Lung (tissue), 11 donors: ENCODE measurements at regions not wholly inside any gene's neighbourhood (a gene's known extent, or its start where the extent isn't known, plus 50 kb on each side); places are given as distances from the start of the nearest gene placed in this dataset.

Experiments used
- ATAC-seq: fragments of 200-7000 bp; cut with Tn5 transposase; one replicate; pipeline ENCODE4 v1.9.1; 2020; ENCODE audit warnings: moderate number of reproducible peaks; ENCODE audit not compliant: insufficient read depth, low FRiP score
- DNase-seq, 3 donors: peaks; one replicate each; pipeline ENCODE4 v3.0.0-alpha.2; 2013 to 2017
- H3K27ac ChIP-seq, 2 donors: one replicate each; pipeline ENCODE4 v1.5.1; 2013; ENCODE audit warnings: mild to moderate bottlenecking in 2 of 2, moderate library complexity in 2 of 2, control low read depth in 1 of 2, inconsistent platforms in 1 of 2, low read depth in 1 of 2, low read length in 1 of 2
- H3K27me3 ChIP-seq, 3 donors: one replicate each; pipeline ENCODE4 v1.5.1; 2013; ENCODE audit warnings: low read length in 2 of 3; ENCODE audit not compliant: control insufficient read depth in 3 of 3, insufficient read depth in 3 of 3
- H3K36me3 ChIP-seq, 4 donors: one replicate each; pipeline ENCODE4 v1.5.1; 2013; ENCODE audit warnings: low read length in 4 of 4, mild to moderate bottlenecking in 1 of 4, moderate library complexity in 1 of 4; ENCODE audit not compliant: control insufficient read depth in 4 of 4, insufficient read depth in 4 of 4
- H3K4me1 ChIP-seq, 5 donors: one replicate each; pipeline ENCODE4 v1.5.1; 2013; ENCODE audit warnings: low read length in 5 of 5, mild to moderate bottlenecking in 2 of 5, moderate library complexity in 1 of 5; ENCODE audit not compliant: control insufficient read depth in 5 of 5, insufficient read depth in 5 of 5
- H3K4me3 ChIP-seq: one replicate; pipeline ENCODE4 v1.5.1; 2013; ENCODE audit warnings: mild to moderate bottlenecking, control low read depth, moderate library complexity
- H3K9ac ChIP-seq, 2 donors: one replicate each; pipeline ENCODE4 v1.5.1; 2013; ENCODE audit warnings: low read length in 2 of 2, control low read depth in 1 of 2; ENCODE audit not compliant: insufficient read depth in 1 of 2
- H3K9me3 ChIP-seq, 4 donors: one replicate each; pipeline ENCODE4 v1.5.1; 2013; ENCODE audit warnings: low read length in 3 of 4, mild to moderate bottlenecking in 1 of 4, moderate library complexity in 1 of 4; ENCODE audit not compliant: control insufficient read depth in 4 of 4, insufficient read depth in 3 of 4
- WGBS, 2 donors: extraction: QIAGEN DNeasy Blood & Tissue Kit; methylation state at CpG; one replicate each; pipeline ENCODE4 v1.1.7; 2013; 5-methylcytosine and 5-hydroxymethylcytosine counted together
- TF ChIP-seq, protein P1 (sequence below): IDR thresholded peaks from 2 replicates; pipeline ENCODE4 v1.5.1; 2012; ENCODE audit warnings: mild to moderate bottlenecking; ENCODE audit errors: control extremely low read depth, extremely low read depth
- donor health status: control.
- donor health status: control.
- donor health status: Bipolar disorder and iron deficiency.
- donor health status: healthy.
- donor health status: DM: yes; HTN: yes; CAD: no.

GRCh38 chr11:95339086-95339901 is 108.3 kb upstream of the SESN3 start:
- H3K27ac ChIP-seq = peak overlapping the region; percentile 30 to 50
- H3K9me3 ChIP-seq = no peaks in the 10 kb centered on the region
- H3K4me3 ChIP-seq = no peak overlapping the region
- DNase-seq = peak in 1 of 3 donors; percentile 66
- WGBS, 2 donors = 65 to 81% methylated on average over 4 of the region's 4 CpGs
- no peak for ATAC-seq
- H3K4me1 ChIP-seq = peaks cover 8 to 61% (median 46%) of the 10 kb centered on the region in 5 donors
- H3K36me3 ChIP-seq = no peaks in the 10 kb centered on the region
- TF ChIP-seq, protein P1, sequence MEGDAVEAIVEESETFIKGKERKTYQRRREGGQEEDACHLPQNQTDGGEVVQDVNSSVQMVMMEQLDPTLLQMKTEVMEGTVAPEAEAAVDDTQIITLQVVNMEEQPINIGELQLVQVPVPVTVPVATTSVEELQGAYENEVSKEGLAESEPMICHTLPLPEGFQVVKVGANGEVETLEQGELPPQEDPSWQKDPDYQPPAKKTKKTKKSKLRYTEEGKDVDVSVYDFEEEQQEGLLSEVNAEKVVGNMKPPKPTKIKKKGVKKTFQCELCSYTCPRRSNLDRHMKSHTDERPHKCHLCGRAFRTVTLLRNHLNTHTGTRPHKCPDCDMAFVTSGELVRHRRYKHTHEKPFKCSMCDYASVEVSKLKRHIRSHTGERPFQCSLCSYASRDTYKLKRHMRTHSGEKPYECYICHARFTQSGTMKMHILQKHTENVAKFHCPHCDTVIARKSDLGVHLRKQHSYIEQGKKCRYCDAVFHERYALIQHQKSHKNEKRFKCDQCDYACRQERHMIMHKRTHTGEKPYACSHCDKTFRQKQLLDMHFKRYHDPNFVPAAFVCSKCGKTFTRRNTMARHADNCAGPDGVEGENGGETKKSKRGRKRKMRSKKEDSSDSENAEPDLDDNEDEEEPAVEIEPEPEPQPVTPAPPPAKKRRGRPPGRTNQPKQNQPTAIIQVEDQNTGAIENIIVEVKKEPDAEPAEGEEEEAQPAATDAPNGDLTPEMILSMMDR = no peak
- H3K27me3 ChIP-seq = no peaks in the 10 kb centered on the region
- H3K9ac ChIP-seq = peak overlapping the region in 1 of 2 donors; percentile 47

- H3K27ac ChIP-seq = peak overlapping the region in 1 of 2 donors; percentile 43
- no peak overlapping the region for H3K4me3 ChIP-seq
- H3K4me1 ChIP-seq = peaks cover 8 to 61% (median 48%) of the 10 kb centered on the region in 5 donors
- peak overlapping the region in 1 of 2 donors; percentile 81 for H3K9ac ChIP-seq
- peak; percentile 95 to 100 (median 99) for DNase-seq
- no peaks in the 10 kb centered on the region for H3K9me3 ChIP-seq
- WGBS, 2 donors = 42 to 58% methylated on average over 4 of the region's 4 CpGs
- peak; percentile 61 for ATAC-seq
- no peaks in the 10 kb centered on the region for H3K27me3 ChIP-seq
- H3K36me3 ChIP-seq = no peaks in the 10 kb centered on the region
- TF ChIP-seq, protein P1 = no peak
Observed at GRCh38 chr11:95338430-95338991, 107.5 kb upstream of the SESN3 start.

GRCh38 chr11:95337972-95338429 is 107.0 kb upstream of the SESN3 start:
- 44 to 80% methylated on average over 2 of the region's 2 CpGs for WGBS, 2 donors
- H3K36me3 ChIP-seq = no peaks in the 10 kb centered on the region
- H3K4me1 ChIP-seq = peaks cover 8 to 61% (median 52%) of the 10 kb centered on the region in 5 donors
- H3K4me3 ChIP-seq = no peak overlapping the region
- ATAC-seq = peak; percentile 63
- H3K9me3 ChIP-seq = no peaks in the 10 kb centered on the region
- H3K27me3 ChIP-seq = no peaks in the 10 kb centered on the region
- TF ChIP-seq, protein P1 = no peak
- peak overlapping the region in 1 of 2 donors; percentile 81 for H3K9ac ChIP-seq
- peak in 1 of 3 donors; percentile 21 for DNase-seq
- H3K27ac ChIP-seq = peak overlapping the region; percentile 62 to 88
